HG03354 (cell line): ENCODE measurements at regions not wholly inside any gene's neighbourhood (a gene's known extent, or its start where the extent isn't known, plus 50 kb on each side); places are given as distances from the start of the nearest gene placed in this dataset.

Experiments used
- ATAC-seq: cut with Tn5 transposase; IDR thresholded peaks from one replicate; pipeline ENCODE4 v1.9.1; 2021; ENCODE audit warnings: mild to moderate bottlenecking; ENCODE audit not compliant: unreplicated experiment, poor library complexity, severe bottlenecking

GRCh38 chr12:93167331-93167730, 210.4 kb upstream of the NUDT4 start:
- ATAC-seq, result peak; percentile 18

GRCh38 chr12:93167841-93168492, 209.8 kb upstream of the NUDT4 start:
- peak; percentile 57 for ATAC-seq

GRCh38 chr12:93168751-93169150, 209.0 kb upstream of the NUDT4 start:
- no peak for ATAC-seq

GRCh38 chr12:93169536-93169935, 208.2 kb upstream of the NUDT4 start:
- ATAC-seq, result no peak

GRCh38 chr12:93170928-93171327, 206.8 kb upstream of the NUDT4 start:
- no peak for ATAC-seq

- ATAC-seq, result no peak
These were observed 204.4 kb upstream of the NUDT4 start for GRCh38 chr12:93173178-93173957.

GRCh38 chr12:93174048-93174447, 203.7 kb upstream of the NUDT4 start:
- ATAC-seq, result no peak

GRCh38 chr12:93174473-93174872, 203.3 kb upstream of the NUDT4 start:
- no peak for ATAC-seq

- ATAC-seq, result no peak
These were observed 201.6 kb upstream of the NUDT4 start for GRCh38 chr12:93176165-93176564.

GRCh38 chr12:93176610-93177126, 201.1 kb upstream of the NUDT4 start:
- ATAC-seq, result no peak

GRCh38 chr12:93177208-93178153, 200.2 kb upstream of the NUDT4 start:
- ATAC-seq, result no peak

- no peak for ATAC-seq
These were observed 199.4 kb upstream of the NUDT4 start for GRCh38 chr12:93178154-93178878.

GRCh38 chr12:93179792-93180191, 197.9 kb upstream of the NUDT4 start:
- no peak for ATAC-seq

GRCh38 chr12:93180566-93180965, 197.2 kb upstream of the NUDT4 start:
- ATAC-seq, result no peak

GRCh38 chr12:93181409-93181965, 196.2 kb upstream of the NUDT4 start:
- no peak for ATAC-seq

GRCh38 chr12:93183940-93184671, 193.6 kb upstream of the NUDT4 start:
- ATAC-seq, result peak; percentile 92

- ATAC-seq, result no peak
These were observed 192.9 kb upstream of the NUDT4 start for GRCh38 chr12:93184672-93185368.

GRCh38 chr12:93185369-93185741, 192.4 kb upstream of the NUDT4 start:
- ATAC-seq, result no peak
